ENCODE measurements at regions not wholly inside any gene's neighbourhood (a gene's known extent, or its start where the extent isn't known, plus 50 kb on each side); places are given as distances from the start of the nearest gene placed in this dataset.

- DNase-seq, result no peak
These were observed 162.1 kb downstream of the ARL4C start for GRCh38 chr2:234334756-234335155.

- DNase-seq, result no peak
These were observed 162.7 kb downstream of the ARL4C start for GRCh38 chr2:234334151-234334550.

DNA sequence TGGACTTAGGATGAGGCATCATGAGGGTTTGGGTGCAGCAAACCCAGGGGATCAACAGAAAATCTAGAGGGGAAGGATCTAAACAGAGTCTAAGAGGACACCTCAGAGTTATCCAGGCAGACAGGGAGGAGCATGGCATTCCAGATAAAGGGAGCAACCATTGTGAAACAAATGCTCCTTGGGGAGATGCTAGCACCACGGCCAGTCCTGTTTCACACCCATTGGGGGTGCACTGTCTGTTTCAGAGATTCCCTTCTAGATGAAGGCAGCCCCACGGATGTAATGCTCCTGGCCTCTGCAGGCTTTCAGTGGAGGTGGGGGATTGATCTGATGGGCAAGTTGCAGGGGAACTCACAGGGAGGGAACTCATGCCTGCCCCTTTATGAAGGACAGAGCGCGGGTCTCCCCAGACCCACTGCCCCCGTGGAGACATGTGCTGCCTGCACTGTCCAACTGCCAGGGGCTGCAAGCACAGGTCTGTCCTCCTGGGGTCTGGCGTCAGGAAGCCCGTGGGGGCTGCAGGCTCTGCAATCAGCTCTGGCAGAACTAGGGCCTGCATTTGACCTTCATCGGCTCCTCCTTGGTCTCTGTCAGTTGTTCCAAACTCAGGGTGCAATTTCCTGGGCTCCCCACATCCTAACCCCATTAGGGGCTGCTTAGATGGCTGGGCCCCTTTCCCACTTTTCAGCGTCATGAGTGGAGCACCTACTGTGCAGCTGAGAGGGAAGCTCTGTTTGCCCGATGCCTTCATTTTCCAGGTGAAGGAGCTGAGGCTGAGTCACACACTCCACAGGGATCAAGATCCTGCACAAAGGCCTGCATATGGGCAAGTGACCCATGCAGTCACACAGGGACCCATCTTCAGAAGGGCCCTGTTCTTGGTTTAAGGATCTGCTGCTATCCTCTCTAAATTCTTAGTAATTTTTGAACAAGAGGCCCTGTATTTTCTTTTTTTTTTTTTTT lies 163.4 kb downstream of the ARL4C start:
- DNase-seq, result no peak

DNA sequence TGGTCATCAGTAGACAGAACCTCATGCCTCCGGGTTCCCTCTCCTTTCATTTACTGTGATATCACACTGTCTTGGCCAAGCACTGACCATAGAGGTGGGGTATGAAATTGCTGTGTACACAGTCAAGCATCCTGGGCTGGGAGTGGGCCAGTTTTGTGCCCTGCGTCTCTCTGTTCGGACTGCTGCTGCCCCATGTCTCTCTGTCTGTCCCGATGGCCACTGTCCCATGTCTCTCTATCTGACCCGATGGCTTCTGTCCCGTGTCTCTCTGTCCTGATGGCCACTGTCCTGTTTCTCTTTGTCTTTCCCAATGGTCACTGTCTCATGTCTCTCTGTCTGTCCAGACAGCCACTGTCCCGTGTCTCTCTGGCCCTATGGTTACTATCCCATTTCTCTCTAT lies 164.9 kb downstream of the ARL4C start:
- DNase-seq, result no peak

DNA sequence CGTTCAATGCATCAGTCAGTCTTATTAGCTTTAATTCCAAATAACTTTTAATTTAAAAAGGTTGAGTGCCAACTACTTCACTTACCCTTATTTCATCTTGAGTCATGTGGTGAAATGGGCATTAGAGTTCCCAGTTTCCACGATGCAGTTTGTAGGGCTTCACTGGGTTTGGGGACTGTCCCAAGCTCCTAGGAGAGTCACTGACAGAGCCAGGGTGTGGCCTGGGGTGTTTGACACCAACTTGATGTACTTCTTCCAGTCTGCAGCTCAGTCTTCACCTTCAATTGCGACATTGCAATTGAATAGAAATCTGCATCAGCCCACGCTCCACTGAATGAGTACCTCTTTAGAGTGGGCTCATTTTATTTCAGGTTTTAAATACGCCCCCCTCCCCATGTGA lies 165.3 kb downstream of the ARL4C start:
- no peak for DNase-seq

DNA sequence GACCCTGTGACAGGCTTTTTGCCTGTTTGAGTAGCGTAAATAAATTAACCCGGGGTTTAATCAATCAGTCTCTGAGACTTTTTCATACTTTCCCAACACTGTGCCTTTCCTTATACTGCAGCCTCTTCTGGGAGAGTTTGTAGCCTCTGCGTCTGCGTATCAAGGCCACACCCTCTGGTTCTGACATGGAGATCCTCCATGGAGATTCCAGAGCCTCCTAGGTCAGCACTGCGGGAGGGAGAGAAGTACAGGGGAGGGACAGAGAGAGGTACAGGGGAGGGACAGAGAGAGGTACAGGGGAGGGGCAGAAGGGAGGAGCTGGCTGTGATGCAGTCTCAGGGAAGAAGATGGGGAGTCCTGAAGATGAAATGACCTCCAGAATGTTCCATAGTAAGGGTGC lies 166.0 kb downstream of the ARL4C start:
- no peak for DNase-seq

GRCh38 chr2:234329202-234329960 lies 167.5 kb downstream of the ARL4C start:
- DNase-seq, result no peak

- no peak for DNase-seq
These were observed 168.4 kb downstream of the ARL4C start for GRCh38 chr2:234328444-234328990.

DNA sequence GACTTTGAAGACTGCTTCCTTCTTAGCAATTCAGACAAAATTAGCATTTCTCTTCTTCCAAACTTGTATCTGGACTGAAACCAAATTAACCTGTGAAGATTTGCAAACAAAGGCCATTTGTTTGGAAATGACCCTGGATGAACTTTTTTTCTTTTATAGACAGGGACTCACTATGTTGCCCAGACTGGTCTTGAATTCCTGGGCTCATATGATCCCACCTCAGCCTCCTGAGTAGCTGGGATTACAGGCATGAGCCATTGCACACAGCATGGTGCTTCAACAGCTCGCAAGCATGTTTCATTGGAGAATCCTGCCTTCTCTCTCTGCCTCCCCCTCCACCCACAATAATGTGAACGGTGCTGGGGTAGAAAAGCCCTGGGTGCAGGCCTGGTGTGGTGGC lies 170.2 kb downstream of the ARL4C start:
- no peak for DNase-seq

DNA sequence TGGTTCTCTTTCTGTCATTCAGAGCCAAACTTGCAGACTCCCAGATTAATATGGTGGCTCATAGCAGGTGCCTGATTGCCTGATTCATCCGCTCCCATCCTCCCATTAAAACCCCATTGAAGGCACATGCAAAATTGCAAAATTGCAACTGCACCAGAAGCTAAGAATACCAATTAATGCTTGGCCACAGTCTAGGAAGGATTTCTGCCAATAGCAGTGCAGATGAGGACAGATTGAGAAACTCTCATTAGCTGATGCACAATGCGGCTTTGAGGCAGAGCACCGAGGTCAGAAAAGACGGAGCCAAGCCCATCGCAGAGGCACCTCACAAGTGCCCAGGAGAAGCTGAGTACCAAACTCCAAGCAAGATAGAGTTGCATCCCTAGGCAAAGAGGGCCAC lies 172.8 kb downstream of the ARL4C start:
- no peak for DNase-seq

GRCh38 chr2:234322766-234323465 lies 174.0 kb downstream of the ARL4C start:
- DNase-seq, result no peak

GRCh38 chr2:234320066-234320465 lies 176.8 kb downstream of the ARL4C start:
- no peak for DNase-seq

GRCh38 chr2:234318361-234318760 lies 178.5 kb downstream of the ARL4C start:
- no peak for DNase-seq

DNA sequence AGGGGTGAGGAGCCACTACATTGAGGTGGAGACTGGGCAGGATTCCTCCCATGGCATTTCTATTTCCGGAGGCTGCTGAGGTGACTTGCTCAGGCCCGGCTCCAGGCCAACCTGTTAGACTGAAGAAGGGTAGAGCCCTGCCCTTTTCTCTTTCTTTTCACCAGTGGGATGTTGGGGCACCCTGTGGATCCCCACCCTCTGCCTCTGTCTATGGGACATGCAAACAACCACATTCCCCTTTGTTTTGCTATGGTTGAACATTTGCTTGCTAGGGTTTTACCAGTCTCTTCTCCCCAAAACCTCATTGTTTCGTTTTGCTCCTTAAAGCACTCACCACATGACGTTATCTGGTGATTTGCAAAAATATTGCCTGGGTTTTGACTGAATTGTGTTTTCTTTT lies 183.3 kb downstream of the ARL4C start:
- no peak for DNase-seq

GRCh38 chr2:234310166-234310565 lies 186.7 kb downstream of the ARL4C start:
- DNase-seq, result no peak

DNA sequence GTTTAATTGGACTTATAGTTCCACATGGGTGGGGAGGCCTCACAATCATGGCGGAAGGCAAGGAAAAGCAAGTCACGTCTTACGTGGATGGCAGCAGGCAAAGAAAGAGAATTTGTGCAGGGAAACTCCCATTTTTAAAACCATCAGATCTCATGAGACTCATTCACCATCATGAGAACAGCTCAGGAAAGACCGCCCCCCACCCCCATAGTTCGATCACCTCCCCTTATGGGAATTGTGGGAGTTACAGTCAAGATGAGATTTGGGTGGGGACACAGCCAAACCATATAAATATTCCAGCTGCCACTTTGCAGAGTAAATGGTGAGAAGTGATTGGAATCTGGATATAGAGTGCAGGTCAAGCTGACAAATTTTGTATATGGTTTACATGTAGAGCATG lies 187.4 kb downstream of the ARL4C start:
- no peak for DNase-seq

DNA sequence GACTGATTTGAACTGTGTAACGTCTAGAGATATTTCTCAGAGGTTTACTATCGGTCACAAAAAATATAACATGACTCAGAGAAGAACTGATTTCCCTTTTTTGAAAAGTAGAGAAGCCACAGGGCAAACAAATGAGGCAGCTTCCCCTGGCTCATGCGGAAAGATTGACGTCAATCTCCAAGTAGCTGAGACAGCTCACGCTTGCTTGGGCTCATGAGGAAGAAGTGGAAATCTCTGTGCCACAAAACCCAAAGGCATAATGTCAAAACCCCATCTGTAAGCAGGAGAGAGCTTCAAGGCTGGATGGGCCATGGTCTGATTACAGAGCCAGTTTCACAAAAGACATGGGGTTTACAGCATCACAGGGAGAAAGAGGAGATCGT lies 188.1 kb downstream of the ARL4C start:
- no peak for DNase-seq

GRCh38 chr2:234308073-234308812 lies 188.6 kb downstream of the ARL4C start:
- no peak for DNase-seq

DNA sequence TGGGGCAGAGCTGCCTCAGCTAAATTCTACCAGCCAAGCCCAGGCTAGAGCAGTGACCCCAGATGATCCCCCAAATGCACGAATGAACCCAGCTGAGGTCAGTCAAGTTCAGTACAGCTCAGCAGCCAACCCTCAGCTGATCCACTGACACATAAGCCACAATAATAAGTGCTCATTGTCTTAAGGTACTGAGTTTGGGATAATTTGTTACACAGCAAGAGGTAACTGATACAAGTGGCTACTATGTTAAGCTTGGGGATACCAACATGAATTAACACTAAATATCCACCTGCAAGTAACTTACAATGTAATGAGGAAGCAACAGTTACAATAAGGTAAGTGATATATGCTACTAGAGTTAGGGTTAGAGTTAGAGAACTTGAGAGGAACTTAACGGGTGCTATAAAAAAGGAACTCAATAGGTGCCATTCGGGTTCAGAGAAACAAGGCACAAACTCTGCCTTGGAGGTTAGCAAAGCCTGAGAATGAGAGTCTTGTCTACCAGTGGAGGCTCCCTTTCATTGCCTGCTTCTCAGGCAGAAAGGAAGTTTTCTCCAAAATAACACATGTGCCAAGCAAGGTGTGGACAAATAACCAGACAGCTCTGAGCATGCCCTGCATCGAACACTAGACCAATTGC lies 189.4 kb downstream of the ARL4C start:
- no peak for DNase-seq

DNA sequence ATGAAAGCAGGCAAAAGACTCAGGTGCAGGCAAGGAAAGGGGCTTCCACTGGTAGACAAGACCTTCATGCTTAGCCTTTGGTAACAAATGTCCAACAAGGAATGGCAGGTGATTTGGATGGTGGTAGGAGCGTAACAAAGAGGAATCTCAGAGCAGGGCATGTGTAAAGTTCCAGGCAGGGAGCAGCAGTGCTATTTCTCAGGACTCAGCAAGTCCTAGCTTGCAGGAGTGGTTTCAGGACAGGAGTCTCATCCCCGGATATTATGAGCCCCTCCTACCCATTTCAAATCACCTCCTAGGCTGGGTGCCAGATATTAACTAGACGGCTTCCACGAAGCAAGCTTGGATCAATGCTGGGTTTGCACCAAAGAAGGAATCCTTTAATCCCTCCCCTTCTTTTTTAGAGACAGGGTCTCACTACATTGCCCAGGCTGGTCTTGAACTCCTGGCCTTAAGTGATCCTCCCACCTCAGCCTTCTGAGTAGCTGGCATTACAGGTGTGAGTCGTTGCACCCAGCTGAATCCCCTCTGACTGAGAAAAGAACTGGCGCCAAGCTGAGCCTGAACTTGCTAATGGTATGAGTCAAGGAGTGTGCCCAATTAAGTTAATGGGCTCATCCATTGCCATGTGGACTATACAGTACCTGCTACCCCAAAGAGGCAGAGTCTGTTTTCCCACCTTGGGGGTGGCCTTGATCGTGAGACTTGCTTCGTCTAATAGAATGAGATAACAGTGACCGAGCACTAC lies 190.3 kb downstream of the ARL4C start:
- DNase-seq, result no peak

DNA sequence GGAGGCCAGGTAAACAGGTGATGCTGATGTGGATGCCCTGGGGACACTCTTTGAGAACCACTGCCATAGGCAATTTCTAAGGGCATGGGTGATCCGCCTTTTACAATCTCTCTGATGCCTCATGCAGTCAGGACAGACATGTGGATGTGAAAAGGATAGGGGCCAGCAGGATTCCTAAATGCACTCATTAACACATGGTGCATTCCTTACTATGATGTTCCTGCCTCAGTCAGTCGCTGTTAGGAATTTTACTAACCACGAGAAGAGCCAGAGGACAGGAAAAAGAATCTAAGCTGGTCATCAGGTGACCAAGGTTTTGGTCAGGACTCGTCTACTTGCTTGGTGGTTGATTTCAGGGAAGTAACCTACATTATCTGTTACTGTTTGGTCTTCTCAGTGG lies 191.0 kb downstream of the ARL4C start:
- no peak for DNase-seq

Data from NCI-H1417 treated with DMSO at 0.1 percent for 48 hours (cell line).